Upper lobe of right lung (tissue), 1 donor: ENCODE measurements at regions not wholly inside any gene's neighbourhood (a gene's known extent, or its start where the extent isn't known, plus 50 kb on each side); places are given as distances from the start of the nearest gene placed in this dataset.

ENCODE experiments used
- ATAC-seq: fragments of 200-7000 bp; cut with Tn5 transposase; one replicate; pipeline ENCODE4 v1.9.1; 2020; ENCODE audit warnings: mild to moderate bottlenecking, moderate library complexity
- DNase-seq: peaks from one replicate; pipeline ENCODE4 v3.0.0-alpha.2; 2020
- H3K27ac ChIP-seq: fragments of 200-600 bp; one replicate; pipeline ENCODE4 v1.8.0; 2022
- H3K27me3 ChIP-seq: fragments of 200-600 bp; one replicate; pipeline ENCODE4 v1.8.0; 2022; ENCODE audit warnings: mild to moderate bottlenecking
- H3K36me3 ChIP-seq: fragments of 200-600 bp; one replicate; pipeline ENCODE4 v1.8.0; 2022
- H3K4me1 ChIP-seq: fragments of 200-600 bp; one replicate; pipeline ENCODE4 v1.8.0; 2022
- H3K4me3 ChIP-seq: fragments of 200-600 bp; one replicate; pipeline ENCODE4 v1.8.0; 2022; ENCODE audit warnings: mild to moderate bottlenecking
- H3K9me3 ChIP-seq: fragments of 200-600 bp; one replicate; pipeline ENCODE4 v1.8.0; 2022
- CTCF ChIP-seq: fragments of 200-600 bp; IDR thresholded peaks from one replicate; pipeline ENCODE4 v1.8.0; 2022; ENCODE audit warnings: antibody characterized with exemption
- intact Hi-C: fragments of 100-400 bp; cut with DNase I; formaldehyde crosslinking; loops from one replicate; pipeline ENCODE4 v1.11.0; 2022
- donor health status: DM: no; HTN: yes; CAD: no; lungs with severe emphysema.

GRCh38 chr5:33309068-33309467 lies 131.7 kb upstream of the TARS1 start:
- no peaks in the 10 kb centered on the region for H3K9me3 ChIP-seq
- no peak for ATAC-seq
- H3K36me3 ChIP-seq, result no peaks in the 10 kb centered on the region
- no peak for DNase-seq
- H3K27ac ChIP-seq, result no peak overlapping the region
- no peak for TF ChIP-seq CTCF
- no peaks in the 10 kb centered on the region for H3K27me3 ChIP-seq
- intact Hi-C loops, result no loop called here
- no peak overlapping the region for H3K4me3 ChIP-seq
- no peaks in the 10 kb centered on the region for H3K4me1 ChIP-seq

- Histone ChIP-seq H3K4me1 (no peaks in the 10 kb centered on the region), H3K27me3 (no peaks in the 10 kb centered on the region)
These were observed 131.0 kb upstream of the TARS1 start for GRCh38 chr5:33309536-33310345.

DNA sequence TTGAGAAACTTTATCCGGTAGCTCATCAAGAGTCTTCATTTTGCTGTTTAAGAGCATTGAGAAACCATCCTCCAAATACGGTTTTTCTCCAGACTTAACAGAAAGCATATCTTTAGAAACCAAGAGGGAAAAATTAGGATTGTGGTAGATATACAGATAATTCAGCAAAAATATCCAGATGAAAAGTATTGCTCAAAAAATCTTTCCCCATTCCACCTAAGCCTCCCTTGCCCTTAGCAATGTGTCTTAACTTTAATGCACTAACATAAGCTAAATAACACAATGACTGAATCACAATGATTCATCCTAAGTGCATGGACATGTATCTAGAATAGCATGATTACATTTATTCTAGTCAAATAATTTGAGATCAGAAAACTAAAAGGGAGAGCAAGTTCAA lies 130.3 kb upstream of the TARS1 start:
- no peaks in the 10 kb centered on the region for H3K4me1 ChIP-seq

More at GRCh38 chr5:33309536-33310345, 131.0 kb upstream of the TARS1 start:
- ATAC-seq, result no peak
- Histone ChIP-seq H3K27ac (no peak overlapping the region), H3K36me3 (no peaks in the 10 kb centered on the region), H3K9me3 (no peaks in the 10 kb centered on the region), H3K4me3 (no peak overlapping the region)
- intact Hi-C loops, result no loop called here
- no peak for TF ChIP-seq CTCF
- DNase-seq, result no peak

DNA sequence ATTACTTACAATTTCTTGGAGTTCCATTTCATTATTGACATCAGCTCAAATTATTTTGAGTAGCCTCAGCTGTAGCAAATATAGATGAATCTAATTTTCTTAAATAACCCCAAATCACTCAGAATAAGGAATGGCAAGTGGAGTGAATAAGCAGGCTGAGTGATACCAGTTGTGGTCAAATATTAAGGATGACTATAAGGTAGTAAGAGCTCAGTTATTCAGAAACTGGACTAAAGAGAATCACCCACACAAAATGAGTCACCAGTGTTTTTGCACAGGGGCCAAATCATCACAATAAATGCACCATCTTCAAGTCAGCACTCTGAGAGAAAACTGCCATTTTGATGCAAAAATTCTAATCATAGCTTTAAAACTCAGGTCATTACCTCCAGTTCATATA lies 128.9 kb upstream of the TARS1 start:
- no peak for DNase-seq
- no peak for TF ChIP-seq CTCF
- intact Hi-C loops, result no loop called here
- no peaks in the 10 kb centered on the region for H3K27me3 ChIP-seq
- H3K4me1 ChIP-seq, result no peaks in the 10 kb centered on the region
- ATAC-seq, result no peak
- no peaks in the 10 kb centered on the region for H3K9me3 ChIP-seq
- H3K4me3 ChIP-seq, result no peak overlapping the region
- no peaks in the 10 kb centered on the region for H3K36me3 ChIP-seq
- H3K27ac ChIP-seq, result no peak overlapping the region

More for the DNA sequence above, 130.3 kb upstream of the TARS1 start:
- intact Hi-C loops, result no loop called here
- no peaks in the 10 kb centered on the region for H3K27me3 ChIP-seq
- DNase-seq, result no peak
- no peaks in the 10 kb centered on the region for H3K9me3 ChIP-seq
- no peak overlapping the region for H3K4me3 ChIP-seq
- TF ChIP-seq CTCF, result no peak
- ATAC-seq, result no peak
- no peak overlapping the region for H3K27ac ChIP-seq
- no peaks in the 10 kb centered on the region for H3K36me3 ChIP-seq

DNA sequence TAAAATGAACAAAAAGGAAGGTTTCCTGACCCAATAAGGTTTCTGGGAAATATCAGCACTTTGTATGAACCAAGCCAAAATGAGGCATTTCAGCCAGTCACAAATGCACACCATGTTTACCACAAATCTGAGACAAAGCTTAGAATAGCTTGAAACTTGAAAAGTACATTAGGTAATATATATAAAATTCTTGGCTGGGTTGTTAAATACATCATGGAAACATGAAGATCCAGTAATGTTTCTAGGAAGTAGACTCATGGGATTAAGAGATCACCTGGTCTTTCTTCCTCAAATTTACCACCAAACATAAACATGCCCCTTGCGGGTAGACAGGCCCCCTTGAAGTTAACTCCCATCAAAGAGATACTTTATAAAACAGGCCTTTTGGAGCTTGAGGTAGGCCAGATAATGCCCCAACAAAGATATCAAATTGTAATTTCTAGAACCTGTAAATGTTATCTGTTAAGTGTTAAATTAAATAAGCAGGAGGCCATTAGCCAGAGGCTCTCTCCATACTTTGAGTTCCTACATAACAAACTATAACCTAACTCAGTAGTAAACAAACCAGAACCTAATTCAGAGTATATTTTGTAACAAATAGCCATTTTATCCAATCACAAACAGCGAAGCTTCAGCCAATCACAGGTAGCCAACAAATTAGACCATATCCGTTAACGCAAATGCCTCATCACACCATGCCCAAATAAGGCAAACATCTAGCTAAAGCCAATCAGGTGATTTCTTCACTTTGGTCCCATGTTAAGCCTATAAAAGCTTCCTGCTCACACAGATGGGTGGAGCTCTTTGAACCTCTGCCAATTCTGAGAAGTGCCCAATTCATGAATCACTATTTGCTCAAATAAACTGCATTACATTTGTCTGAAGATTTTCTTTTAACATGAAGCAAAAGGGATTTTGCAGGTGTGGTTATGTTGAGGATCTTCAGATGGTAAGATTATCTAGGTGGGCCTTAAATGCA lies 127.9 kb upstream of the TARS1 start:
- Histone ChIP-seq H3K27me3 (no peaks in the 10 kb centered on the region), H3K4me1 (no peaks in the 10 kb centered on the region), H3K9me3 (no peaks in the 10 kb centered on the region), H3K4me3 (no peak overlapping the region), H3K27ac (no peak overlapping the region), H3K36me3 (no peaks in the 10 kb centered on the region)
- no peak for ATAC-seq
- intact Hi-C loops, result no loop called here
- DNase-seq, result no peak
- TF ChIP-seq CTCF, result no peak
